ENCODE measurements at regions not wholly inside any gene's neighbourhood (a gene's known extent, or its start where the extent isn't known, plus 50 kb on each side); places are given as distances from the start of the nearest gene placed in this dataset.

GRCh38 chr11:45535033-45535432 lies 130.4 kb downstream of the CHST1 start:
- in situ Hi-C loops (cut with MboI; ENCODE audit: low sequenced_read_pairs) = no loop called here
- Histone ChIP-seq H3K4me1 (ENCODE audit: control insufficient read depth, insufficient read depth, low read length) (no peaks in the 10 kb centered on the region), H3K4me3 (ENCODE audit: insufficient read depth, low read depth, low read length) (no peak overlapping the region), H3K9me3 (ENCODE audit: control insufficient read depth, insufficient read depth, low read length) (no peaks in the 10 kb centered on the region), H3K18ac (ENCODE audit: low read depth, low read length) (no peak overlapping the region), H3K4ac (ENCODE audit: low read depth, low read length) (no peak overlapping the region), H3K9me1 (ENCODE audit: insufficient read depth, low read length) (no peaks in the 10 kb centered on the region), H3K9ac (ENCODE audit: low read depth, low read length) (no peak overlapping the region), H4K5ac (ENCODE audit: low read depth, low read length) (no peak overlapping the region), H2AK9ac (replicated peaks; ENCODE audit: low read depth, low read length, poor library complexity) (no peak overlapping the region), H3K4me2 (ENCODE audit: low read depth, low read length) (no peak overlapping the region), H4K91ac (ENCODE audit: insufficient read depth, low read depth, low read length) (no peak overlapping the region), H2BK5ac (ENCODE audit: low read depth, low read length, poor library complexity, severe bottlenecking) (no peak overlapping the region), H3K27me3 (ENCODE audit: control insufficient read depth, insufficient read depth, low read length) (no peaks in the 10 kb centered on the region; the same call in 1 of the 2 replicates), H3K56ac (ENCODE audit: extremely low read depth, insufficient read depth, low read length) (no peak overlapping the region), H2AK5ac (ENCODE audit: low read depth, low read length) (no peak overlapping the region), H4K8ac (ENCODE audit: low read depth in 2 of 2, low read length in 2 of 2) (no peak overlapping the region), H2AFZ (replicated peaks; ENCODE audit: low read length, poor library complexity) (no peak overlapping the region), H2BK20ac (ENCODE audit: low read depth, low read length) (no peak overlapping the region), H3K23ac (ENCODE audit: low read depth, low read length) (no peak overlapping the region), H2BK15ac (ENCODE audit: low read depth, low read length) (no peak overlapping the region), H3K14ac (replicated peaks; ENCODE audit: low read depth, low read length) (no peak overlapping the region), H3K36me3 (ENCODE audit: control insufficient read depth, insufficient read depth, low read length) (no peaks in the 10 kb centered on the region), H3K79me1 (ENCODE audit: low read depth in 1 of 2, low read length in 2 of 2) (no peaks in the 10 kb centered on the region), H3K27ac (ENCODE audit: insufficient read depth, low read length) (no peak overlapping the region), H4K20me1 (ENCODE audit: insufficient read depth, low read length) (no peaks in the 10 kb centered on the region), H2BK120ac (ENCODE audit: low read depth, low read length) (no peak overlapping the region)
- ChIA-PET CTCF (no interaction called here), POLR2A (ENCODE audit: unreplicated experiment) (no interaction called here)
- WGBS, 2 experiments (ENCODE audit: extremely low coverage in 2 of 2, insufficient read length in 1 of 2) = no CpG with 5 or more reads among the region's 1 CpG
- TF ChIP-seq POLR2A (IDR thresholded peaks at IDR 0.05; ENCODE audit: low read depth, low read length) = no peak
- no peak for TF ChIP-seq SMC3 (IDR thresholded peaks at IDR 0.05; ENCODE audit: low read depth, low read length)
- TF ChIP-seq RCOR1 (IDR thresholded peaks at IDR 0.05; ENCODE audit: insufficient replicate concordance, low read length) = no peak
- no peak for TF ChIP-seq BHLHE40 (IDR thresholded peaks at IDR 0.05; ENCODE audit: low read depth, low read length)
- no peak for TF ChIP-seq RFX5 (IDR thresholded peaks at IDR 0.05; ENCODE audit: low read depth, low read length)
- no peak for TF ChIP-seq ELK1 (IDR thresholded peaks at IDR 0.05; ENCODE audit: borderline replicate concordance, low read depth, low read length)
- TF ChIP-seq FOS (IDR thresholded peaks at IDR 0.05; ENCODE audit: low read depth, low read length) = no peak
- TF ChIP-seq NFE2L2 (IDR thresholded peaks at IDR 0.05; ENCODE audit: low read depth, low read length) = no peak
- no peak for TF ChIP-seq MXI1 (IDR thresholded peaks at IDR 0.05; ENCODE audit: borderline replicate concordance, low read depth, low read length)
- no peak for TF ChIP-seq USF2 (IDR thresholded peaks at IDR 0.05; ENCODE audit: low read depth, low read length)
- dilution Hi-C loops (cut with HindIII; ENCODE audit: low sequenced_read_pairs, unreplicated experiment) = no loop called here
- ATAC-seq (ENCODE audit: low read depth) (no peak), DNase-seq (no peak)
- BruUV-seq (replicated peaks) = no TSS peak
- intact Hi-C loops (cut with micrococcal nuclease) = no loop called here

All from IMR-90 (cell line).